ENCODE measurements at regions not wholly inside any gene's neighbourhood (a gene's known extent, or its start where the extent isn't known, plus 50 kb on each side); places are given as distances from the start of the nearest gene placed in this dataset.
"Not testable (repeated sequence)": the region's sequence is repeated elsewhere in the genome, so short reads cannot be mapped to it uniquely, and the experiment has no call there.

DNA sequence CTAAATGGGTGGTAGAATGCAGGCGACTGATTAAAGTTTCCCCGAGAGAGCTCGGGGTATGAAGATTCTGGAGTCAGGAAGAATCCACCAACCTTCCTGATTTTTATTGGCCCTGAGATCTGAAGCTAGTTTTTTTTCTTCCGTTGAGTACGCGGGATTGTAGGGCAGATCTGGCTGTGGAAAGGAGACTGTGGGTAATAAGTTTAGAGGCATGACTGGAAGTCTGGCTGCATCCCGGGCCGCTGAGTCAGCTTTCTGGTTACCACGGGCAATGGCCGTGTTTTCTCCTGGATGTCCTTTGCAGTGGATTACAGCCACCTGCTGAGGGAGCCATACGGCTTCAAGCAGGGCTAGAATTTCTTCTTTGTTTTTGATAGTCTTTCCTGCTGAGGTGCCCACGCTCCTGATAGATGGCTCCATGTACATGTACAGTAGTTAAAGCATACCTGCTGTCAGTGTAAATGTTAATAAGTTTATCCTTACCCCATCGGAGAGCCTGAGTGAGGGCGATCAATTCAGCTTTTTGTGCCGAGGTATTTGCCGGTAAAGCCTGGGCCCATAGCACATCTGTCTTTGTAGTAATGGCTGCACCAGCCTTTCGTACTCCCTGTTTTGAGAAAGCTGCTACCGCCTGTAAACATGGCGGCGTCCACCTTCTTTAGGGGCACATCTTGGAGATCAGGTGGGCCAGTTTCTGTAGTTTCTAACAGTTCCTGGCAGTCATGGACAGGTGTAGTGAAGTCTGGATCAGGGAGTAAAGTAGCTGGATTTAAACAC lies 154.0 kb downstream of the TRIM27 start:
- DNase-seq (ENCODE audit: low read depth): peak; percentile 37

DNA sequence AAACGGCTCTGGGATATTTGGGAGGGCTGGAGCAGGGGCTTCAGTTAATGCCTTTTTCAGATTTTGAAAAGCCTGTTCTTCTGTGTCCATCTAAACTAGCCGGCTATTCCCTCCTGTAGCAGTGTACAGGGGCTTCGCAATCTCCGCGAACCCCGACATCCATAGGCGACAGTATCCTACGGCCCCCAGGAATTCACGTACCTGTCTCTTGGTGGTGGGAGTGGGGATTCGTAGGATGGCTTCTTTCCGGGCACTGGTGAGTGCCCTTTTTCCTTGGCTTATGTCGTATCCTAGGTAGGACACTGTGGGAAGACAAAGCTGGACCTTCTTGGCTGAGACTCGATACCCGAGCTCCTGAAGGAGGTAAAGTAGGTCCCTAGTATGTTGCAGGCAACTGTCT lies 153.1 kb downstream of the TRIM27 start:
- no peak for DNase-seq (ENCODE audit: low read depth)

DNA sequence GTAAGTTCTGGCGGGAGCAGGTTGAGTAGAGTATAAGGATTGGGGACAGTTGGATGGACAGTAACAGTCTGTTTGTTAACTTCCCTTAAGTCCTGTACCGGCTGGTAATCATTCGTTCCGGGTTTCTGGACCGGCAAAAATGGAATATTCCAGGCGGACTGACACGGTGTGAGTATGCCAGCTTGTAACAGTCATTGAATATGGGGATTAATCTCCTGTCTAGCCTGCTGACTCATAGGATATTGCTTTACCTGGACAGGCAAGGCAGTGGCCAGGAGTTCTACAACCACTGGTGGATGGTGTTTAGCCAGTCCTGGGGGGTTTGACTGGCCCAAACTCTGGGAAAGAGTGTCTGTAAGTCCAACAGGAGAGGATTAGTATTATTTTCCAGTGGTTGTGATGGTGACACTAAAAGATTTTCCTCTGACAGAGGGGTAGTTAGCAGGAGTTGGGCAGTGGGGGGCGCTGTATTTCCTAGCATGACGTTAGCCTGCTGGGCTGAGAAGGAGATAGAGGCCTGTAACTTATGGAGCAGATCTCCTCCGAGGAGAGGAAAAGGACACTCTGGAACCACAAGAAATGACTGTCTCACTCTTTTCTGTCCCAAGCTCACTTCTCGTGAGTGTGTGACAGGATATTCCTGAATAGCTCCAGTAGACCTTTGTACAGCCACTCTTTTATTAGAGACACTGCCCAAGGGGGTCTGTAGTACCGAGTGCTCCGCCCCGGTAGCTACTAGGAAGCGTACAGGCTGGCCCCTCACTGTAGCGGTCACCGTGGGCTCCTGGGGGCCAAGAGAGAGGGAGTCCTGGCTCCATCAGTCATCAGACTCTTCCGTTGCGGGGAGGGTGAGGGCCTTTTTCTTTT lies 152.2 kb downstream of the TRIM27 start:
- no peak for DNase-seq (ENCODE audit: low read depth)

DNA sequence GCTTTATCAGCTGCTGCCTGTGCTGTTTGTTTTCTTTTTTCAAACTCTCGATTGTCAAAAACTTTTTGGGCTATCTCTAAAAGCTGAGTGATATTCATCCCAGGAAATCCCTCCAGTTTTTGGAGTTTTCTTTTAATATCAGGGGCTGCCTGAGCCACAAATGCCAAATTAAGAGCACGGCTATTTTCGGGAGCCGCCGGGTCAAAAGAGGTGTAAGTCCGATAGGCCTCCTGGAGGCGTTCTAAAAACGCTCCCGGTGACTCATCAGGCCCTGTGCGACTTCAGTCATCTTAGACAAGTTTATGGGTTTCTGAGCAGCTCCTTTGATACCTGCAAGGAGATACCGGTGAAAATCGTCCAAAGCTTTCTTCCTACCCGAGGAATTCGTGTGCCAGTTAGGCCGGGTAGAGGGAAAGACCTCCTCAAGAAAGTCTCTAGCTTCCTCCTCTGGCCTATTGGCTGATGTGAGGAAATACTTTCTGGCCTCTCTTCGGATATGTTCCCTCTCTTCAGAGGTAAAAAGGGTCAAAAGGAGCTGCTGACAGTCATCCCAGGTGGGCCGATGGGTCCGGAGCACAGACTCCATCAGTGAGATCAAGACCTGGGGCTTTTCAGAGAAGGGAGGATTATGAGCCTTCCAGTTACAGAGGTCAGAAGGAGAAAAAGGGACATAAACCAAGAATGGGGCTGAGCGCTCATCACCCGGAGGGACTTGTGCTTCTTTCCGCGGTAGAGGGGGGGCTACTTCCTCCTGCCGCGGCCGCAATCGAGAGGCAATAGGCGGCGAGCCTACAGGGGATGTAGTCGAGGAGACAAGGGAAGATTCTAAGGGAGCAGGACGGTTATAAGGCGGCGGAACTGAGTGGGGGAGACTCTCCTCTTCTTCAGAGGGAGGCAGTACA lies 151.1 kb downstream of the TRIM27 start:
- no peak for DNase-seq (ENCODE audit: low read depth)

DNA sequence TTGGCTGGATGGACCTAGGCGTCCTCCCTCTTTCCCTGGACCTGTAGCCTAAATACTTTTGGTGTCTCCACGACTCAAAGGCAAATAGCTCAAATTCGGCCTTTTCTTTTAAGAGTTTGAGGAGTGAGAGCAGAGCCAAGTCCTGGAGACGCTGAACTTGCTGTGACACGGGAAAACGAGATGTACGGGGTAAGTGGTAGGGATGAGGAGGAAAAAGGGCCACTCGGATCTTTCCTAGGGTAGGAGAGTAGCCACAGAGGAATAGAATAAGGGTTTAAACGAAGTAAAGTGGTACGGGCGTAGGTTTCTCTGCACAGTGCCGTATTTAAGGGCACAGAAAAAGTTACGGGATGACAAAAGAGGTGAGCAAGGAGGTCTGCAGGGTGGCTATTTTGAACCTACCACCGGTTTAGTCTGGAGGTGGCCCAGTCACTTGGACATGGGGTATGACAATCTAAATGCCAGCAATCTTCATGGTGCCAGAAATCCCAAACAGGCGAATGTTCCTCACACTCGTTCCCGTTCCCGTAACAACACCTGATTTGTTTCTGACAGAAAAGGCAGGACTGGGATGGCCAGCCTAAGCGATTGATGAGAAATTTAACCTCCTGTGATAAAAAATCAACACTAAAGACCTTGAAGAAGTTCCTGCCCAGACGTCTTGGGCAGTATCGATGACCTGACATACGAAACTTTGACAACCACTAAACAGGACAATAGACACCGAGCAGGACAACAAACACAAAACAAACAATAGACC lies 149.3 kb downstream of the TRIM27 start:
- no peak for DNase-seq (ENCODE audit: low read depth)

DNA sequence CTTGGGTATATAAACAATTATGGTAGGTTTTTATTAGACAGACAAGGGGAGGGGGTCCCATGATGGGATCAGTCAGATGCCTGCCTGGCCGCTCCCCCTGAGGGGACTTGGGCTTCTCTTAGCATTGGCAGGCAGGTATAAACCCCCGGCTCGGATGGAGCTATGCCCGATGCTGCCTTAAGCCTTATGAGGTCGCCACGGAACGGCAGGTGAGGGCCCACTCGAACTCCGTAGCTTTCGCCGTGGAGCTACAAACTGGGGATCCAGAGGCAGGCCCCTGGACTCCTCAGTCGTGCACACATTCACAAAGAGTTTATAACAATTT lies 148.8 kb downstream of the TRIM27 start:
- DNase-seq (ENCODE audit: low read depth): no peak

DNA sequence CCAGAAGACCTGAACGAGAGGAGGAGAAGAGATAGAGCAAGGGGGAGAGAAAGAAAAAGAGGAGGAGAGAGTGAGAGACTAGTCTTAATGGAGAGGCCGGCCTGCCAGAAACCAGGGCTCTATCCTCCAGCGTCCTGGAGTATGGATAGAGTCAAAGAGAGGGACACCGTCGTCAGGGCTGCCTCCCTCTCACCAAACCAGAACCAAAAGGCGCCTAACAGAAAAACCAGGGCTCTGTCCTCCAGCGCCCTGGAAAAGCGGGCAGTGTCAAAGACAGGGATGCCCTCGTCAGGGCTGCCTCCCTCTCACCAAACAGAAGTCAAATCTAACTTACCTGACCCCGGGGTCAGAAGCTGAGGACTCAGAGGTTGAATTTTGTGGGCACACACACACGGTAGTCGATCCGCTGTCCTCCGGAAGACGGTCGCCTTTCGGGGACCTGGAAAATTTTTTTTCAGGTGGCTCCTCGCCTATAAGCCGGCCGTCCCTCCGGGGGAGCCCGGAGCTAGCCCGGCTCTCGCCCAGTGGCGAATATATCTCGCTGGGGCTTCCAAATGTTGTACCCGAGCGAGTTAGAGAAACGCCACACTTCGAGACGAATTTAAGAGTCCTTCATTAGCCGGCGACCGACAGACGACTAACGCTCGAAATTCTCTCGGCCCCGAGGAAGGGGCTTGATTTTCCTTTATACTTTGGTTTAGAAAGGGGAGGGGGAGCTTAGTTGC lies 148.2 kb downstream of the TRIM27 start:
- DNase-seq (ENCODE audit: low read depth): no peak

DNA sequence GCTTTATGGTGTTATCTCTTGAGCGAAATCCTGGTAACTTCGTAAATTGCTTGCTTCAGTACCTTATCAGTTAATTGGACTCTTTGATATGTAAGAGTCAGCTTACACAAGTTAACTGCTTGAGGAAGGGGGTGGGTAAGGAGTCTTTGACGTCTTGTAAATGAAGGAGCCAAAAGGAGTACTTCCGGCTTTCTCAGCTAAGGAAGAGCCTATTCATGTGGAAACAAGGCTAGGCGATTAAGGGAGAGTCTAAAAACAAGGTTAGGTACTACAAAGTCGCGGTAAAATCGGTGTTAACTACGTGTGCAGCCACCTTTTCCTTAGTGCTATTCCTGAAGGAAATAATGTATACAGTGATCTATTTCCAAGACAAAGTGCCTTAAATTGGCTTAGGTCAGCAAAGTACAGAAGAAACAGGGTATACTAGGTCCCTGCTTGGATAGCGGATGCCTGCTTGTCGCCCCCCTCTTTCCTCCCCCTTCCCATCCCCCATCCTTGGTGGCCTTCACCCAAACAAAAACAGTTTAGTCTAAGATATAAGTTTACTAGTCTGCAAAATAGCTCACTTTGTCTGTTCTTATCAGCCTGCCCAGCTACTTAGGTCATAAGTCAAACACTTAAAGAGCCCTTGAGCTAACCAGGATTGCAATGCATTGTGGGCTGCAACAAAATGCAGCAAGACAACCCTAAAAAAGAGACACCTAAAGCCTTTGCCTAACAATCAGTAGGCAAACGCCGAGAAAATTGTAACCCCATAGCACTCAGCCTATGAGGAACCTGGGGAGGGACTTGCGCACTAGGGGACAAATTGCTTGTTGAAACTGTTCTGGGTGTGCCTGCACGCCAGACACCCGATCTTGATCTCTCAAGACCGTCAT lies 147.3 kb downstream of the TRIM27 start:
- no peak for DNase-seq (ENCODE audit: low read depth)

DNA sequence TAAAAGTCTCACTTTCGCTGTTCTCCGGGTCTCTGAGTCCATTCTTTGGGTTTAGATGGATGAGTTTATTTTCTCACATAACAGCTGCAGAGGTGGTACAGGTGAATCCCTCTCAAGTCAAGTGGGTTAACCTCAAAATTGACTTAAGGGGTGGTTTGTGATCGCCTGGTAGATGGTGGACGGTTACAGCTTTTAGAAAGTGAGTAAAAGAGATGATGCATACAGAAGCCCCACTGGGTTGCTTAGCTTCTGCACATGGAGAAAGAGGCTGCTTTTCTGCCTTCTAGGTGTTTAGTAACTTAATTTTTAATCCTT lies 146.7 kb downstream of the TRIM27 start:
- no peak for DNase-seq (ENCODE audit: low read depth)

DNA sequence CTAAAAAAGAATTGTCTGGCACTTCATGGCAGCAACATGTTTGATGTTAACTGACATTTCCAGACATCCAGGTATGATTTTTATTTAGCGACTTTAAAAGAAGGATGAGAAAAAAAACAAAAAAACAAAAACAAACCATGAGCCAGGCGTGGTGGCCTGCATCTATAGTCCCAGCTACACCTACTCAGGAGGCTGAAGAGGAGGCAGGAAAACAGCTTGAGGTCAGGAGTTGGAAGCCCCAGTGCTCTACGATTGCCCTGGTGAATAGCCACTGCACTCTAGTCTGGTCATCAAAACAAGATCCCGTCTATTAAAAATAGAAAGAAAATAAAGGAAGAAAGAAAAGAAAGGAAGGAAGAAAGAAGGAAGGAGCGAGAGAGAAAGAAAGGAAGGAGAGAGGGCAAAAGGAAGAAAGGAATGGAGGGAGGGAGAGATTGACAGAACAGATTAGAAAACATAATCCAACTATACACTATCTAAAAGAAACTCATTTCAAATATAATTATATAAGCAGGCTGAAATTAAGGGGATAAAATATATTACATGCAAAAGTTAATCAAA lies 141.6 kb downstream of the TRIM27 start:
- DNase-seq (ENCODE audit: low read depth): no peak

DNA sequence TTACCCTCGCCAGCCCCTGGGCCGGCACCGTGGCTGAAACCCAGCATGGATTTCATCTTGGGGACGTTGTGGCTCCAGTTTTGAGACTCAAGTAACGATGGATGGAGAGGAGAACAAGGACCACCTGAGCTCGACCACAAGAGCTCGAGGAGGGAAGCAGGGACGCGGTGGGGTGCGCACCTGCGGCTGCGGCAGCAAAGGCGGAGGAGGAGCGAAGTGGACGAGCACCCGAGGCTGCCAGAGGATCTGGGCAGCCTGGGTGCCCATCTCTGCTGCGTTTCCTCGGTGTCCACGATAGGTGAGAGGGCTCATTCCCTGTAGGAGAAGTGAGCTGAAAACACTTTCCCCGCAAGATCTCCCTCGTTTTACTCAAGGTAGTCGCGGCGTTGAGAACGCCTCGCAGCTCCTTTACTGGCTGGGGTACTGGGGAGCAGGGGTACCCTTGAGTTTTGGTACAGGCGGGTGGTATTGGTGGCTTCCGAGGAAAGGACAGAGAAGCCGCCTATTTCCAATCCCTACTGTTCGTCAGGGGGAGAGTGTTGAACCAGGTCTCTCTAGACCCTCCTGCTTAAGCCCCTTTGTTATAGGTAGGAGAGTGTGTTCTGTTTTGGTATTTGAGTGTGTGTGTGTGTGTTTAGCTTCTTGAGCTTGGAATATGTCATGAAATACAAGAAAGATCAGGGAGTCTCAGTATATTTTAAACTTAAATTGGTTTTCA lies 137.7 kb downstream of the TRIM27 start:
- no peak for DNase-seq (ENCODE audit: low read depth)

DNA sequence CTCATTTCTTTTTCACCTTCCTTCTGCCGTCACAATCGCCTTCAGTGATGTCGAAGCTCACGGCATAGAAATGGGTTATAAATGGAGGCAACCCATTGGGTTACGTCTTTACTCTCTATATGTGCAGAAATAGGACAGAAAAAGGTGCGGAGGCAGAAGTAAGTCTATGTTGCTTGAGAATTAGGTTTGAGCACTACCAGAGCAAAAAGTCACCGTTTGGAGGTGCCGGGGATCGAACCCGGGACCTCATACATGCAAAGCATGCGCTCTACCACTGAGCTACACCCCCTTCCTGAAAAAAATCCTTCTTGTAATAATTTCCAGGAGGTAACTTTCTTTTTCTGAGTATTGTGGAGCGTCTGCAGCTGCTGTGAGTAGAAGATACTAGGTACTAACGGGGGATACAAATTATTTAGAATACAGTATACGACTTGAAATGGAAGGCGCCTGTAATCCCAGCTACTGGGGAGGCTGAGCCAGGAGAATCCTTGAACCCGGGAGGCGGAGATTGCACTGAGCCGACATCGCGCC lies 134.2 kb downstream of the TRIM27 start:
- peak; percentile 54 for DNase-seq (ENCODE audit: low read depth)

DNA sequence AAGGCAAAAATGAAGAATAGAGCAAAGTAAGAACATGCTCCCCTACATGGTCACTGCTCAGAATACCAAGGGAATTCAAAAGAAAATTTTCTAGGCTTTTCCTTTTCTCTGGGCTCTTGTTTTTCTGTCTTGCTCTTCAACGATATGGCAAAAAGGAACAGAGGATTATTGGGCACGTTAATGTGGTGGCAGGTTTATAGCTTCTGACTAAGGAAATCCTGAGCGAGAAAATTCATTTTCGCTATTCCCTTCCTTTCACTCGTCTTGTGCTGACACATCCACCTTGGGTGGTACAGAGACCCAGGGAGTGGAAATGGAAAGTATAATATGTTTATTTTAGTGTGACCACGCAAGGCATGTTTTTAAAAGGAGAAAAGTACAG lies 132.8 kb downstream of the TRIM27 start:
- no peak for DNase-seq (ENCODE audit: low read depth)

DNA sequence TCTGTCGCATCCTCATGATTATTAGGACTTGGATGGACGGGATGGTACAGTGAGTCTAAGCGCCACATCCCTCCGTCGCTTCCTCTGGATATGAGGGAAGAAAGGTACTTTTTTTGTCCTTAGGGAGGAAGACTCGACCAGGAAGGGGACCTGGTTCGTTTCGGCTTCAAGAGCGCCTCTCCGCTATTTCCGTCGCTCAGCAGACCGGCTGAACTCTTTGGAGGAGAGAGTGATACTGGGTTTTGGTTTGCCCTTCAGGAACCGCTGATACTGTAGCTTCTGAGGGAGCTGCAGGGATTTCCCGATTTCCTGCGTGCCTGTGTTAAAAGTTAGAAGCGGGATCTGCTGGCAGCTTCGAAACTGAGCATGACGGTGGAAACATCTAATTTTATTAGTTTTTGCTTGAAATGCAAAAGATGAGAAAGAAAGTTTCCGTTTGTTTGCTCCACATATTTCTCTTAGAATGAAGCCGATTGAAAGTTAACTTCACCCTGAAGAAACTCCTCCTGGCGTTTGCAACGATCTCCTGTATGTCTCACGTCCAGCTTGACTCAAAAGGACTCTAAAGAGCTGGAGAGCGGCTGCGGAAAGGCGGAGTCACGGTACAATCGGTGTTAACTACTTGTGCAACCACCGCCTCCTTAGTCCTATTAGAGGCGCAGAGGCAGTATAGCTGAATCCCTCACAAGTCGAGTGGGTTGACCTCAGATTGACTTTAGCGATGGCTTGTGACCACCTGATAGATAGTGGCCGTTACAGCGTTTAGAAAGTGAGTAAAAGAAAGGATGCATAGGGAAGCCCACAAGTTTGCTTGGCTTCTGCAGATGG lies 129.4 kb downstream of the TRIM27 start:
- DNase-seq (ENCODE audit: low read depth): peak; percentile 51

DNA sequence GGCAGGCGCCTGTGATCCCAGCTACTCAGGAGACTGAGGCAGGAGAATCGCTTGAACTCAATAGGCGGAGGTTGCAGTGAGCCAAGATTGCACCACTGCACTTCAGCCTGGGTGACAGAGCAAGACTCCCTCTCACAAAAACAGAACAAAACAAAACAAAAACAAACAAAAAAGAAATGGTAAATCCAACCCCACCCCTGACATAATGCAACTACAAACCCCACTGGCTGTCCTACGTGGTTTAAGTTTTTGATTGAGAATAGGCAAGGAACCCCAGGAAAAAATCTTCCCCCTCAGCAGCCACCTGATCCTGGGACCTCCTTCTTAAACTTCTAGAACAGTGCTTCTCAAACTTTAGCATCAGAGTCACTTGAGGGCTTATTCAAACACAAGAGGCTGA lies 123.1 kb downstream of the TRIM27 start:
- not testable (repeated sequence) for DNase-seq (ENCODE audit: low read depth)

DNA sequence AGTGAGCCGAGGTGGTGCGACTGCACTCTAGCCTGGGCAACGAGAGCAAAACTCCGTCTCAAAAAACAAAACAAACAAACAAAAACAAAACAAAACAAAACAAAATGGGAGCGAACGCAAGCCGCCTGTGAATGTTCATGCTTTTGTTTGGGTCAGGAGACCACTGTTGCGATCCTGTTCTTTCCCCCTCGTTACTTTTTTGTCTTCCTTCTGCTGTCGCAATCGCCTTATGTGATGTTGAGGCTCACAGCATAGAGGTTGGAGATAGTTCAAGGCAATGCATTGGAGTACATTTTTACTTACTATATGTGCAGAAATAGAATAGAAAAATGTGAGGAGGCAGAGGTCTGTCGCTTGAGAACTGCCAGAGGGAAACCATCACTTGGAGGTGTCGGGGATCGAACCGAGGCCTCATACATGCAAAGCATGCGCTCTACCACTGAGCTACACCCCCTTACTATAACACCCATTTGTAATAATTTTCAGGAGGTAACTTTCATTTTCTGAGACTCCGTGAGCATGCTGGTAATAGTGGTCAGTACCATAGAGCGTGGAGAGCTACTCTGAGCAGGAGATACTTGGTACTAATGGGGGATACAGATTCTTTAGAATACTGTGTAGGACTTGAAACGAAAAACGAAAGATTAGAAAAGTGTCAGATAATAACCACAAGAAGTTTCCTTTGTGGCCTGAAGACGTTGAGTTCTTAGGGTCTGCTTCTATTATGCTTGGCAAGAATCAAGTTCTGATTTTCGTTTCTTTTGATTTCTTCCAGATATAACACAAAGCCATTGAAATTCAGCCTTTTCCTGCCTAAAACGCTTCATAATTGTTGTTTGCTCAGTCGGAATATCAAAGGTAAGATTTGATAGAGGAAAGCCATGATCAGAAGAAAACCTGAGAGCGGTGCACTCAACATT lies 121.1 kb downstream of the TRIM27 start:
- DNase-seq (ENCODE audit: low read depth): peak; percentile 32

DNA sequence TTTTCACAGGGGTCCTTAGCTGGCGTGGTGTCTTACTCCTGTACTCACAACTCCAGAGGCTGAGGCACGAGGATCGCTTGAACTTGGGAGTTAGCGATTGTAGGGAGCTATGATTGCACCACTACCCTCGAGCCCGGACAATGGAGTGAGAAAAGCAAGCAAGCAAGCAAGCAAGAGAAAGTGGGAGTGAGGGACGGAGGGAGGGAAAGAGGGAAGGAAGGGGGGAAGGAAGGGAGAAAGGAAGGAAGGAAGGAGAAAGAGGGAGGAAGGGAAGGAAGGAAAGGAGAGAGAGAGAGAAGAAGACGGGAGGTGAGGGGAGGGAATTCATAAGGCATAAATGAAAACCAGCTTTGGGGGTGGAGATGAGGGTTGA lies 120.5 kb downstream of the TRIM27 start:
- no peak for DNase-seq (ENCODE audit: low read depth)

Data from amniotic epithelial cell (primary cell).